Neuronal stem cell (in vitro differentiated cells): ENCODE measurements at regions not wholly inside any gene's neighbourhood (a gene's known extent, or its start where the extent isn't known, plus 50 kb on each side); places are given as distances from the start of the nearest gene placed in this dataset.
A peak's percentile ranks its signal among the peaks of the same experiment; 100 is the strongest.

ENCODE experiments used
- DNase-seq: peaks from one replicate; pipeline ENCODE4 v3.0.0-alpha.2; 2013; ENCODE audit warnings: low spot score
- H2AFZ ChIP-seq: one replicate; pipeline ENCODE4 v1.6.1; 2013; ENCODE audit warnings: mild to moderate bottlenecking, low read length, inconsistent platforms
- H2AK5ac ChIP-seq: 2 replicates; pipeline ENCODE4 v1.6.1; 2013; ENCODE audit warnings: low read depth, mild to moderate bottlenecking, inconsistent platforms, low read length, moderate library complexity, mixed read lengths
- H2BK120ac ChIP-seq: 2 replicates; pipeline ENCODE4 v1.6.1; 2013; ENCODE audit warnings: low read depth, mild to moderate bottlenecking, inconsistent platforms, low read length, moderate library complexity, mixed read lengths
- H2BK12ac ChIP-seq: one replicate; pipeline ENCODE4 v1.6.1; 2013; ENCODE audit warnings: low read length, inconsistent platforms
- H2BK15ac ChIP-seq: 2 replicates; pipeline ENCODE4 v1.6.1; 2013; ENCODE audit warnings: mild to moderate bottlenecking, low read length, inconsistent platforms, mixed read lengths
- H2BK5ac ChIP-seq: one replicate; pipeline ENCODE4 v1.6.1; 2013; ENCODE audit warnings: inconsistent platforms, mild to moderate bottlenecking, low read length, moderate library complexity
- H3K14ac ChIP-seq: one replicate; pipeline ENCODE4 v1.6.1; 2013; ENCODE audit warnings: low read length, inconsistent platforms
- H3K18ac ChIP-seq: 2 replicates; pipeline ENCODE4 v1.6.1; 2013; ENCODE audit warnings: low read length, inconsistent platforms
- H3K23ac ChIP-seq: 2 replicates; pipeline ENCODE4 v1.6.1; 2013; ENCODE audit warnings: low read depth, mild to moderate bottlenecking, mixed read lengths, low read length, inconsistent platforms; ENCODE audit not compliant: poor library complexity
- H3K27ac ChIP-seq: replicated peaks from 3 replicates; pipeline ENCODE4 v1.5.1; 2013; ENCODE audit warnings: low read length, inconsistent platforms
- H3K27me3 ChIP-seq, 3 experiments: 2 replicates each; pipeline ENCODE4 v1.6.1; 2013; ENCODE audit warnings: low read length in 3 of 3, mild to moderate bottlenecking in 2 of 3, inconsistent platforms in 1 of 3, low read depth in 1 of 3, mixed read lengths in 1 of 3, moderate library complexity in 1 of 3; ENCODE audit not compliant: control insufficient read depth in 3 of 3, insufficient read depth in 3 of 3
- H3K36me3 ChIP-seq, 2 donors: replicated peaks in 1 of 2; 2 replicates each; pipeline ENCODE4 v1.6.1; 2013; ENCODE audit warnings: low read length in 2 of 2; ENCODE audit not compliant: control insufficient read depth in 2 of 2, insufficient read depth in 2 of 2
- H3K4ac ChIP-seq: 2 replicates; pipeline ENCODE4 v1.6.1; 2013; ENCODE audit warnings: inconsistent platforms, mild to moderate bottlenecking, low read length, moderate library complexity
- H3K4me1 ChIP-seq, 2 donors: 1 replicate in 1 of 2; 2 replicates in 1 of 2; pipeline ENCODE4 v1.6.1; 2013; ENCODE audit warnings: low read length in 2 of 2, low read depth in 1 of 2; ENCODE audit not compliant: control insufficient read depth in 2 of 2, insufficient read depth in 1 of 2
- H3K4me2 ChIP-seq: one replicate; pipeline ENCODE4 v1.6.1; 2013; ENCODE audit warnings: mild to moderate bottlenecking, low read length, inconsistent platforms; ENCODE audit not compliant: insufficient read depth, poor library complexity, severe bottlenecking
- H3K4me3 ChIP-seq, 2 donors: 2 replicates each; pipeline ENCODE4 v1.5.1; 2013; ENCODE audit warnings: low read length in 2 of 2, mild to moderate bottlenecking in 2 of 2, inconsistent platforms in 1 of 2, moderate library complexity in 1 of 2
- H3K79me1 ChIP-seq: one replicate; pipeline ENCODE4 v1.6.1; 2013; ENCODE audit warnings: low read depth, mild to moderate bottlenecking, inconsistent platforms, low read length, moderate library complexity
- H3K9ac ChIP-seq: one replicate; pipeline ENCODE4 v1.6.1; 2013; ENCODE audit warnings: mild to moderate bottlenecking, low read depth, low read length, inconsistent platforms; ENCODE audit not compliant: poor library complexity
- H3K9me3 ChIP-seq, 2 donors: replicated peaks in 1 of 2; 2 replicates each; pipeline versions ENCODE3 to v1.6.1; 2013; ENCODE audit warnings: low read length in 2 of 2, mild to moderate bottlenecking in 2 of 2, inconsistent platforms in 1 of 2, low read depth in 1 of 2, mixed read lengths in 1 of 2, moderate library complexity in 1 of 2; ENCODE audit not compliant: control insufficient read depth in 2 of 2, insufficient read depth in 1 of 2
- H4K8ac ChIP-seq: one replicate; pipeline ENCODE4 v1.6.1; 2013; ENCODE audit warnings: low read depth, mild to moderate bottlenecking, inconsistent platforms, low read length, moderate library complexity
- H4K91ac ChIP-seq: one replicate; pipeline ENCODE4 v1.6.1; 2013; ENCODE audit warnings: low read length, low read depth, mild to moderate bottlenecking, inconsistent platforms; ENCODE audit not compliant: poor library complexity
- WGBS, 2 donors: extraction: QIAGEN DNeasy Blood & Tissue Kit; methylation state at CpG; one replicate each; pipeline ENCODE4 v1.1.7; 2013; ENCODE audit warnings: missing lambda C conversion rate in 2 of 2, mixed read lengths in 1 of 2; ENCODE audit not compliant: insufficient read length in 2 of 2, insufficient replicate concordance in 1 of 2; ENCODE audit errors: extremely low coverage in 2 of 2; 5-methylcytosine and 5-hydroxymethylcytosine counted together

DNA sequence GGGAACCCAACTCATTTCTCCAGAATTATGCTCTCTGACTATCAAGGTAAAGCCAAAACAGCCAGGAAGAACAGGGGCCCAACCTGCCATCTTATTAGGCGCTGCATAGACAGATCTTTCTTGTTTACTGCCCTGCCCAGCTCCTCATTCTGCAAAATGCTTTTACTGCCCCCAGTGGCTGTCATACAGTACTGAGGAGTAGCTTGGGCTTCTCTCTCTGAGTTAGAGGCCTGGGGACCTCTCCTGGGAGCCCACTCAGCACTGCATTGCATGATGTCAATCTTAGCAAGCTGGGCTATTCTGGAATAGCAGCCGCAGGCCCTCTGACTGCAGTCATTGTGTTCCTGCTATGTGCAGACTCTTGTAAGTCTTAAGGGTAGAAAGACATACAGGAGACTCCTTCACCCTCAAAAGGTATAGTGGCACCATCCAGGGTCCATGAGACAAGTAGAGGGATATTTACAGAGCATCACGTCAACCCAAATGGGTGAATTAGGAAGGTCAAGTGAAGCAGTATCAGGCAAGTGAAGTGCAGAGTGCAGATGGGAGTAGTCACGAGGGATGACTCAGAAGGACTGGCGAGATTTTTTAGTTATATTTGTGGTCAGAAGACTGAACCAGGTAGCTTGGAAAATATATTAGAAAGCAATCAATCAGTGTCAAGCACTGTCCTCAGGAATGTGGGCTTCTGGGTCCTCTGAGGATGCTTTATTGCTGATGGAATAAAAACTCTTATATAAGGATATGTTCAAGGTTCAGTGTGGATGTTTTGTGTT is 294.1 kb upstream of the SFRP2 start:
- Histone ChIP-seq H3K14ac (no peak overlapping the region), H2BK15ac (no peak overlapping the region), H3K79me1 (no peaks in the 10 kb centered on the region), H3K23ac (no peak overlapping the region), H2BK12ac (no peak overlapping the region), H2AFZ (peak overlapping the region; percentile 6), H3K4ac (no peak overlapping the region), H4K8ac (no peak overlapping the region), H2BK120ac (no peak overlapping the region), H2BK5ac (no peak overlapping the region), H3K4me2 (no peak overlapping the region), H3K4me1 (peaks cover 0 to 2% of the 10 kb centered on the region in 2 donors), H3K4me3 (no peak overlapping the region), H2AK5ac (no peak overlapping the region), H3K18ac (no peak overlapping the region), H3K27ac (no peak overlapping the region), H3K9ac (no peak overlapping the region), H3K27me3 (no peaks in the 10 kb centered on the region), H4K91ac (no peak overlapping the region), H3K36me3 (no peaks in the 10 kb centered on the region), H3K9me3 (no peaks in the 10 kb centered on the region)
- peak; percentile 8 for DNase-seq
- no CpG with 5 or more reads among the region's 5 CpGs for WGBS, 2 donors

DNA sequence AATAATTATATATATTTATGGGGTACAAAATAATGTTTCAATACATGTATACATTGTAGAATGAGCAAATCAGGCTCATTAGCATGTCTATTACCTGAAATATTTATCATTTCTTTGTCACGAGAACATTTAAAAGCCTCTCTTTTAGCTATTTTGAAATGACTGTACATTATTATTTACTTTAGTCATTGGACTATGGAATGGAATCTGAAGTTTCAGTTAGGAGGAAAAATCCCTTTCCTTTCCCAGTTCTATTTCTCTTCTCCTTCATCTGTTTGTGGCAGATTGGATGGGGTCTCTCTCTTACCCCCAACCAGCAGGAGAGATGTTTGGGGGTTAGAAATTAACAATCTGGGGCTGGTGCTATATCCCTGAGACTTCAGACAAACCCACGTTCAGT is 292.5 kb upstream of the SFRP2 start:
- no peak overlapping the region for H2BK12ac ChIP-seq
- H2BK120ac ChIP-seq, result no peak overlapping the region
- no peak overlapping the region for H3K4ac ChIP-seq
- no peak overlapping the region for H2BK5ac ChIP-seq
- no peak overlapping the region for H2AFZ ChIP-seq
- no peak for DNase-seq
- H3K18ac ChIP-seq, result no peak overlapping the region
- H4K91ac ChIP-seq, result no peak overlapping the region
- no peak overlapping the region for H3K14ac ChIP-seq
- H3K4me1 ChIP-seq, result peaks cover 0 to 2% of the 10 kb centered on the region in 2 donors
- H3K79me1 ChIP-seq, result no peaks in the 10 kb centered on the region
- no peak overlapping the region for H4K8ac ChIP-seq
- WGBS, 2 donors, result no CpG with 5 or more reads among the region's 2 CpGs
- no peak overlapping the region for H3K23ac ChIP-seq
- no peak overlapping the region for H2BK15ac ChIP-seq
- no peak overlapping the region for H3K27ac ChIP-seq
- H2AK5ac ChIP-seq, result no peak overlapping the region
- no peak overlapping the region for H3K9ac ChIP-seq
- no peak overlapping the region for H3K4me2 ChIP-seq
- no peaks in the 10 kb centered on the region for H3K36me3 ChIP-seq
- no peaks in the 10 kb centered on the region for H3K9me3 ChIP-seq
- no peaks in the 10 kb centered on the region for H3K27me3 ChIP-seq
- H3K4me3 ChIP-seq, result no peak overlapping the region

DNA sequence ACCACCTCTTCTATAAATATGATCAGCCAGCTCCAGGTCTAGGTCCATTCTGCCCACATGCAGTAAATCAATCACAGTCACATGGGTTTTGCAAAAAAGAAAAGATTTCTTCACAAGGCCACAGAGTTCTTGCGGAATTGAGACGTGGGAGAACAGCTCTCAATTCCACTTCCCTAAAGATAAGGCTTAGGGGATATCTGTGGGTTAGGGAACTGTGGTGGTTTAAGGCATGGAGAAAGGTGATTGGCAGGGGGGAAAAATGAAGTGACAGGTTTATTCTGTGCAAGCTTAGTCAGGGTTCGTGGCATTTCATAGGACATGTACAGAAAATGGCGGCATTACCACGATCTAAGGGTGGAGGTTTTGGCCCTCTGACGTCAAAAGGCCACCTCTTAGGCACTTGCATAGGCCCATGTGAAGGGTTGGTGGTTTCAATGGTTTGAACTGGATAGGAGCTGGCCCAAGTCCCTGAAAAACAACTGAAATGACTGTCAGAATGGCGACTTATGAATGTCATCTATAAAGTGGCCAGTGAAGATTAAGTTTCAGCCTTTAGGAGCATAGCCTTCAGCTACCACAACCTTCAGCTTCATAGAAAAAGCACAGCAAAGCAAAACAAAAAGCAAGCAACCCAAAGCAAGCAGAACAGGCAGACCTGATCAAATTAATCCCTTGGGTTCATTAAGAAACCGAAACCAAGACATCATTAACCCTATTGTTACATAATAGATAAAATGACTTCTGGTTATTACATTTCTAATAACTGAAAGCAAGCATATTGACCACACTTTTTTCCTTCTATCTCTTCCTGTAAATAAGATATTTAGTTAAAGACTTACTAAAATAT is 289.8 kb upstream of the SFRP2 start:
- Histone ChIP-seq H3K4me2 (no peak overlapping the region), H3K79me1 (no peaks in the 10 kb centered on the region), H3K4me1 (peaks cover 0 to 2% of the 10 kb centered on the region in 2 donors), H3K4ac (no peak overlapping the region), H2BK12ac (no peak overlapping the region), H3K18ac (no peak overlapping the region), H4K8ac (no peak overlapping the region), H3K9ac (no peak overlapping the region), H3K9me3 (no peaks in the 10 kb centered on the region), H4K91ac (no peak overlapping the region), H2AFZ (no peak overlapping the region), H2BK5ac (no peak overlapping the region), H2BK120ac (no peak overlapping the region), H2AK5ac (no peak overlapping the region), H3K4me3 (no peak overlapping the region), H3K14ac (no peak overlapping the region), H3K27me3 (no peaks in the 10 kb centered on the region), H2BK15ac (no peak overlapping the region), H3K23ac (no peak overlapping the region), H3K27ac (no peak overlapping the region), H3K36me3 (no peaks in the 10 kb centered on the region)
- WGBS, 2 donors, result no CpG with 5 or more reads among the region's 8 CpGs
- DNase-seq, result no peak

DNA sequence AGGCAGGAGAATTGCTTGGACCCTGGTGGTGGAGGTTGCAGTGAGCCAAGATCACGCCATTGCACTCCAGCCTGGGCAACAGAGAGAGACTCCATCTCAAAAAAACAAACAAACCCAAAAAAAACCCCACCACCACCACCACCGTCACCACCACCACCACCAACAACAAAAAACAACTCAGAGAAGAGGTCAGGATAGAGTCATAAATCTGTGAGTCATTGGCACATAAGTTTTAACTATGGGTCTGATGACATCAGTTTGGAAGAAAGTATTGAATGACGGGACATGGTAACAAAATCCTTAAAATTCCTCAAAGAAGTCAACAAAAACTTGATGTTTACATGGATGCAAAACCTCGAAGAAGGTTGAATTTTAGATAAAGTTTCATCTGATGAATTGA is 288.0 kb upstream of the SFRP2 start:
- H2AFZ ChIP-seq, result no peak overlapping the region
- WGBS, 2 donors, result no CpG with 5 or more reads among the region's 4 CpGs
- no peak overlapping the region for H3K23ac ChIP-seq
- no peak overlapping the region for H3K9ac ChIP-seq
- no peaks in the 10 kb centered on the region for H3K79me1 ChIP-seq
- H3K4me2 ChIP-seq, result no peak overlapping the region
- no peak overlapping the region for H3K18ac ChIP-seq
- H2AK5ac ChIP-seq, result no peak overlapping the region
- no peak overlapping the region for H3K4ac ChIP-seq
- no peak for DNase-seq
- no peak overlapping the region for H3K27ac ChIP-seq
- no peaks in the 10 kb centered on the region for H3K4me1 ChIP-seq
- no peak overlapping the region for H3K4me3 ChIP-seq
- no peaks in the 10 kb centered on the region for H3K27me3 ChIP-seq
- no peaks in the 10 kb centered on the region for H3K36me3 ChIP-seq
- no peak overlapping the region for H4K91ac ChIP-seq
- H2BK15ac ChIP-seq, result no peak overlapping the region
- no peak overlapping the region for H3K14ac ChIP-seq
- H3K9me3 ChIP-seq, result no peaks in the 10 kb centered on the region
- no peak overlapping the region for H2BK120ac ChIP-seq
- no peak overlapping the region for H2BK12ac ChIP-seq
- H4K8ac ChIP-seq, result no peak overlapping the region
- H2BK5ac ChIP-seq, result no peak overlapping the region
